ENCODE measurements at regions not wholly inside any gene's neighbourhood (a gene's known extent, or its start where the extent isn't known, plus 50 kb on each side); places are given as distances from the start of the nearest gene placed in this dataset.
A peak's percentile ranks its signal among the peaks of the same experiment; 100 is the strongest.

GRCh38 chr4:30380404-30380998 is 339.7 kb upstream of the PCDH7 start:
- Histone ChIP-seq H3K27ac (no peak overlapping the region), H3K9me3 (no peaks in the 10 kb centered on the region), H3K4me1 (no peaks in the 10 kb centered on the region), H3K36me3 (no peaks in the 10 kb centered on the region), H3K4me3 (no peak overlapping the region), H3K27me3 (ENCODE audit: low read depth) (no peaks in the 10 kb centered on the region)
- ATAC-seq (peak; percentile 46 to 53), DNase-seq (no peak)
- peak; percentile 66 for TF ChIP-seq CTCF (IDR thresholded peaks at IDR 0.05)
- intact Hi-C loops (cut with DNase I) = no loop called here

- no peaks in the 10 kb centered on the region for H3K27me3 ChIP-seq (ENCODE audit: low read depth)
- ATAC-seq (no peak), DNase-seq (no peak)
- no peak overlapping the region for H3K4me3 ChIP-seq
- no peaks in the 10 kb centered on the region for H3K36me3 ChIP-seq
- H3K27ac ChIP-seq = no peak overlapping the region
- no peak for TF ChIP-seq CTCF (IDR thresholded peaks at IDR 0.05)
- H3K4me1 ChIP-seq = no peaks in the 10 kb centered on the region
- H3K9me3 ChIP-seq = no peaks in the 10 kb centered on the region
- intact Hi-C loops (cut with DNase I) = no loop called here
Measured at GRCh38 chr4:30385650-30386049, 334.5 kb upstream of the PCDH7 start.

GRCh38 chr4:30386266-30386895 is 333.8 kb upstream of the PCDH7 start:
- Histone ChIP-seq H3K27ac (no peak overlapping the region), H3K9me3 (no peaks in the 10 kb centered on the region), H3K4me1 (no peaks in the 10 kb centered on the region), H3K27me3 (ENCODE audit: low read depth) (no peaks in the 10 kb centered on the region), H3K36me3 (no peaks in the 10 kb centered on the region), H3K4me3 (no peak overlapping the region)
- no peak for TF ChIP-seq CTCF (IDR thresholded peaks at IDR 0.05)
- ATAC-seq (no peak), DNase-seq (no peak)
- intact Hi-C loops (cut with DNase I) = no loop called here

- Histone ChIP-seq H3K4me3 (no peak overlapping the region), H3K36me3 (no peaks in the 10 kb centered on the region), H3K27me3 (ENCODE audit: low read depth) (no peaks in the 10 kb centered on the region), H3K9me3 (peaks cover 3% of the 10 kb centered on the region), H3K4me1 (no peaks in the 10 kb centered on the region), H3K27ac (no peak overlapping the region)
- no peak for TF ChIP-seq CTCF (IDR thresholded peaks at IDR 0.05)
- DNase-seq (no peak), ATAC-seq (no peak)
- intact Hi-C loops (cut with DNase I) = no loop called here
Measured at GRCh38 chr4:30395902-30396301, 324.3 kb upstream of the PCDH7 start.

GRCh38 chr4:30396772-30397475 is 323.2 kb upstream of the PCDH7 start:
- Histone ChIP-seq H3K4me1 (no peaks in the 10 kb centered on the region), H3K27ac (no peak overlapping the region), H3K36me3 (no peaks in the 10 kb centered on the region), H3K9me3 (peaks cover 3% of the 10 kb centered on the region), H3K27me3 (ENCODE audit: low read depth) (no peaks in the 10 kb centered on the region), H3K4me3 (no peak overlapping the region)
- DNase-seq (no peak), ATAC-seq (no peak)
- intact Hi-C loops (cut with DNase I) = no loop called here
- TF ChIP-seq CTCF (IDR thresholded peaks at IDR 0.05) = no peak

All from lower lobe of right lung (tissue), 2 donors.